Neuronal stem cell (in vitro differentiated cells): ENCODE measurements at regions not wholly inside any gene's neighbourhood (a gene's known extent, or its start where the extent isn't known, plus 50 kb on each side); places are given as distances from the start of the nearest gene placed in this dataset.

Experiments
- DNase-seq: peaks from one replicate; pipeline ENCODE4 v3.0.0-alpha.2; 2013; ENCODE audit warnings: low spot score
- H2AFZ ChIP-seq: one replicate; pipeline ENCODE4 v1.6.1; 2013; ENCODE audit warnings: mild to moderate bottlenecking, low read length, inconsistent platforms
- H2AK5ac ChIP-seq: 2 replicates; pipeline ENCODE4 v1.6.1; 2013; ENCODE audit warnings: low read depth, mild to moderate bottlenecking, inconsistent platforms, low read length, moderate library complexity, mixed read lengths
- H2BK120ac ChIP-seq: 2 replicates; pipeline ENCODE4 v1.6.1; 2013; ENCODE audit warnings: low read depth, mild to moderate bottlenecking, inconsistent platforms, low read length, moderate library complexity, mixed read lengths
- H2BK12ac ChIP-seq: one replicate; pipeline ENCODE4 v1.6.1; 2013; ENCODE audit warnings: low read length, inconsistent platforms
- H2BK15ac ChIP-seq: 2 replicates; pipeline ENCODE4 v1.6.1; 2013; ENCODE audit warnings: mild to moderate bottlenecking, low read length, inconsistent platforms, mixed read lengths
- H2BK5ac ChIP-seq: one replicate; pipeline ENCODE4 v1.6.1; 2013; ENCODE audit warnings: inconsistent platforms, mild to moderate bottlenecking, low read length, moderate library complexity
- H3K14ac ChIP-seq: one replicate; pipeline ENCODE4 v1.6.1; 2013; ENCODE audit warnings: low read length, inconsistent platforms
- H3K18ac ChIP-seq: 2 replicates; pipeline ENCODE4 v1.6.1; 2013; ENCODE audit warnings: low read length, inconsistent platforms
- H3K23ac ChIP-seq: 2 replicates; pipeline ENCODE4 v1.6.1; 2013; ENCODE audit warnings: low read depth, mild to moderate bottlenecking, mixed read lengths, low read length, inconsistent platforms; ENCODE audit not compliant: poor library complexity
- H3K27ac ChIP-seq: replicated peaks from 3 replicates; pipeline ENCODE4 v1.5.1; 2013; ENCODE audit warnings: low read length, inconsistent platforms
- H3K27me3 ChIP-seq, 3 experiments: 2 replicates each; pipeline ENCODE4 v1.6.1; 2013; ENCODE audit warnings: low read length in 3 of 3, mild to moderate bottlenecking in 2 of 3, inconsistent platforms in 1 of 3, low read depth in 1 of 3, mixed read lengths in 1 of 3, moderate library complexity in 1 of 3; ENCODE audit not compliant: control insufficient read depth in 3 of 3, insufficient read depth in 3 of 3
- H3K36me3 ChIP-seq, 2 donors: replicated peaks in 1 of 2; 2 replicates each; pipeline ENCODE4 v1.6.1; 2013; ENCODE audit warnings: low read length in 2 of 2; ENCODE audit not compliant: control insufficient read depth in 2 of 2, insufficient read depth in 2 of 2
- H3K4ac ChIP-seq: 2 replicates; pipeline ENCODE4 v1.6.1; 2013; ENCODE audit warnings: inconsistent platforms, mild to moderate bottlenecking, low read length, moderate library complexity
- H3K4me1 ChIP-seq, 2 donors: 1 replicate in 1 of 2; 2 replicates in 1 of 2; pipeline ENCODE4 v1.6.1; 2013; ENCODE audit warnings: low read length in 2 of 2, low read depth in 1 of 2; ENCODE audit not compliant: control insufficient read depth in 2 of 2, insufficient read depth in 1 of 2
- H3K4me2 ChIP-seq: one replicate; pipeline ENCODE4 v1.6.1; 2013; ENCODE audit warnings: mild to moderate bottlenecking, low read length, inconsistent platforms; ENCODE audit not compliant: insufficient read depth, poor library complexity, severe bottlenecking
- H3K4me3 ChIP-seq, 2 donors: 2 replicates each; pipeline ENCODE4 v1.5.1; 2013; ENCODE audit warnings: low read length in 2 of 2, mild to moderate bottlenecking in 2 of 2, inconsistent platforms in 1 of 2, moderate library complexity in 1 of 2
- H3K79me1 ChIP-seq: one replicate; pipeline ENCODE4 v1.6.1; 2013; ENCODE audit warnings: low read depth, mild to moderate bottlenecking, inconsistent platforms, low read length, moderate library complexity
- H3K9ac ChIP-seq: one replicate; pipeline ENCODE4 v1.6.1; 2013; ENCODE audit warnings: mild to moderate bottlenecking, low read depth, low read length, inconsistent platforms; ENCODE audit not compliant: poor library complexity
- H3K9me3 ChIP-seq, 2 donors: replicated peaks in 1 of 2; 2 replicates each; pipeline versions ENCODE3 to v1.6.1; 2013; ENCODE audit warnings: low read length in 2 of 2, mild to moderate bottlenecking in 2 of 2, inconsistent platforms in 1 of 2, low read depth in 1 of 2, mixed read lengths in 1 of 2, moderate library complexity in 1 of 2; ENCODE audit not compliant: control insufficient read depth in 2 of 2, insufficient read depth in 1 of 2
- H4K8ac ChIP-seq: one replicate; pipeline ENCODE4 v1.6.1; 2013; ENCODE audit warnings: low read depth, mild to moderate bottlenecking, inconsistent platforms, low read length, moderate library complexity
- H4K91ac ChIP-seq: one replicate; pipeline ENCODE4 v1.6.1; 2013; ENCODE audit warnings: low read length, low read depth, mild to moderate bottlenecking, inconsistent platforms; ENCODE audit not compliant: poor library complexity
- WGBS, 2 donors: extraction: QIAGEN DNeasy Blood & Tissue Kit; methylation state at CpG; one replicate each; pipeline ENCODE4 v1.1.7; 2013; ENCODE audit warnings: missing lambda C conversion rate in 2 of 2, mixed read lengths in 1 of 2; ENCODE audit not compliant: insufficient read length in 2 of 2, insufficient replicate concordance in 1 of 2; ENCODE audit errors: extremely low coverage in 2 of 2; 5-methylcytosine and 5-hydroxymethylcytosine counted together

DNA sequence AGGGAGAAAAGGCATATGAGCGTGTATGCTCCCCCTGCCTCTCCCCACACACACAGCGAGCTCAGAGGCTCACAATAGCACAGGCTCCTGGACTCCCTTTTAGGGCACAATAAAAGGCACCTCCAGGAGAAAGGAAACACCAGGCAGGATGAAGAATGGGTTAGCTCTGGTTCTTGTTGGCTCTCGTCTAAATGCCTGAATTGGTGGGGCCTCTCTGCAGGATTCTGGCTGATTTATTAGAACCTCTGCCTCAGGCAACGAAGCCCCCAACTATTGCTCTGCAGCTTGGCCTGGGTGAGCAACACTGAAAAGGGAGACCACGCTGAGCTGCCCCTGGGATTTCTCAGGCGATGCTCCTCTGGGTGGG lies 590.9 kb upstream of the PLXNA2 start:
- Histone ChIP-seq H3K27ac (peak overlapping the region; percentile 91), H2AFZ (peak overlapping the region; percentile 66), H4K8ac (no peak overlapping the region), H3K4me2 (no peak overlapping the region), H3K14ac (no peak overlapping the region), H3K36me3 (no peaks in the 10 kb centered on the region), H3K79me1 (no peaks in the 10 kb centered on the region), H3K23ac (no peak overlapping the region), H2AK5ac (no peak overlapping the region), H3K9me3 (no peaks in the 10 kb centered on the region), H3K4ac (no peak overlapping the region), H3K18ac (no peak overlapping the region), H3K4me1 (peaks cover 3 to 11% of the 10 kb centered on the region in 2 donors), H4K91ac (no peak overlapping the region), H2BK5ac (no peak overlapping the region), H2BK120ac (no peak overlapping the region), H2BK12ac (no peak overlapping the region), H2BK15ac (no peak overlapping the region), H3K9ac (no peak overlapping the region), H3K27me3 (no peaks in the 10 kb centered on the region), H3K4me3 (no peak overlapping the region)
- peak; percentile 29 for DNase-seq
- no CpG with 5 or more reads among the region's 6 CpGs for WGBS, 2 donors

DNA sequence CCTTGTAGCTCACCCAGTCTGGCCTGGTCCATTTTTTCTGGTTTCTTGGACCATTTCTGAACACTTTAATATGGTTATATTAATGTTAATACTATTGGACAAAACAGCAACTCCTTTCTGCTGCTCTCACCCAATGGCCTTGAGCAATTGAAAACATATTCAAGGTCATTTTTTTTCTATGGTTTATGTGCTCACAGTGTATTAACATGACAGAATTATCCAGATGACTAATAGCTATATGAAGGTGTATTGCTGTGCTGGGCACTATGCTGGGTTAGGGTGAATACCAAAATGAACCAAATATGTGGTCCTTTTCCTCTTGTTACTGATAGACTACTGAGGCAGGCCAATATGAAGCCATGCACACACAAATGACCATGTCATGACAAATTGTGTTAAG lies 591.6 kb upstream of the PLXNA2 start:
- H3K4me3 ChIP-seq: no peak overlapping the region
- H2BK120ac ChIP-seq: no peak overlapping the region
- no peak overlapping the region for H4K8ac ChIP-seq
- H3K4me2 ChIP-seq: no peak overlapping the region
- H3K14ac ChIP-seq: no peak overlapping the region
- H3K4me1 ChIP-seq: peaks cover 3 to 11% of the 10 kb centered on the region in 2 donors
- H3K36me3 ChIP-seq: no peaks in the 10 kb centered on the region
- peak overlapping the region; percentile 91 for H3K27ac ChIP-seq
- no peak for DNase-seq
- no peak overlapping the region for H3K18ac ChIP-seq
- no peak overlapping the region for H2BK15ac ChIP-seq
- H2AK5ac ChIP-seq: no peak overlapping the region
- H3K9me3 ChIP-seq: no peaks in the 10 kb centered on the region
- H2BK12ac ChIP-seq: no peak overlapping the region
- no peak overlapping the region for H2AFZ ChIP-seq
- H3K4ac ChIP-seq: no peak overlapping the region
- H3K9ac ChIP-seq: no peak overlapping the region
- no peak overlapping the region for H4K91ac ChIP-seq
- H3K23ac ChIP-seq: no peak overlapping the region
- H3K79me1 ChIP-seq: no peaks in the 10 kb centered on the region
- H2BK5ac ChIP-seq: no peak overlapping the region
- H3K27me3 ChIP-seq: no peaks in the 10 kb centered on the region

DNA sequence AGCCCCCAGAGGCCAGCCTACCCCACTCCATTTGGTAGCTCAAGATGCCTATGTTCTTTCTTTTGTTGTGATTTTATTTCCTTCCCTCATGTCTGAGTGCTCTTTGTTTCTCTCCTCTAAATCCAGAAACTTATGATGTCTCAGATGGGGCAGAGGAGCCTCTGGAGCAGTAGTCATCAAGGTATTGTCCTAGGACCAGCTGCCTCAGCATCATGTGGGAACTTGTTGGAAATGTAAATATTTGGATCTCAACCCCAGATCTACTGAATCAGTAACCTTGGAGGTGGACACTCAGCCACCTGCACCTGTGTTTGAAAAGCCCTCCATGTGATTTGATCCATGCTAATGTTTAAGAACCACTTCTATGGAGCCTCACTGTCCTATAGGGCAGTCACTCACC lies 593.1 kb upstream of the PLXNA2 start:
- Histone ChIP-seq H2BK120ac (no peak overlapping the region), H2AFZ (no peak overlapping the region), H3K4me3 (no peak overlapping the region), H3K4ac (no peak overlapping the region), H3K9me3 (no peaks in the 10 kb centered on the region), H3K9ac (no peak overlapping the region), H2BK15ac (no peak overlapping the region), H3K27me3 (no peaks in the 10 kb centered on the region), H3K27ac (no peak overlapping the region), H3K36me3 (no peaks in the 10 kb centered on the region), H3K79me1 (no peaks in the 10 kb centered on the region), H2BK12ac (no peak overlapping the region), H3K4me2 (no peak overlapping the region), H2BK5ac (no peak overlapping the region), H3K18ac (no peak overlapping the region), H4K8ac (no peak overlapping the region), H4K91ac (no peak overlapping the region), H3K4me1 (peaks cover 3 to 17% of the 10 kb centered on the region in 2 donors), H3K14ac (no peak overlapping the region), H2AK5ac (no peak overlapping the region), H3K23ac (no peak overlapping the region)
- no peak for DNase-seq

DNA sequence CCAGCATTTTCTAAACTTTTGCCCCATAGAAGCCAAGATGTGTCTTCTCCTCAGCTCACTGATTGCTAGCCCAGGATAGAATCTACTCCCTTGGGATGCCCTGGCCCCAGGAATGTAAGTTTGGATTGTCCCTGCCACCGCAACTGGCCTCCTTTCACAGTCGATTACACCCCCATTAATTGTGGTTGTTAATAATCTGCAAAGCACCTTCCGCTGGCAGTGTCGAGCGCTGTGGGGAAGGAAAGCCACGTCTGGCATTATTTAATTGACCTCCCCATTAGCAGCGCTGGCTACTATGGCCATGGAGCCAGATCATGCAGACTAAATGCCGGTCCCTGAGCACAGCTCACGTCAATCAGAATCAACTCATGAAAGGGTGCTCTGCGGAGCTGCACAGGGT lies 597.3 kb upstream of the PLXNA2 start:
- Histone ChIP-seq H2BK5ac (no peak overlapping the region), H3K14ac (no peak overlapping the region), H3K4me3 (no peak overlapping the region), H3K9me3 (no peaks in the 10 kb centered on the region), H3K18ac (no peak overlapping the region), H2BK15ac (no peak overlapping the region), H3K79me1 (no peaks in the 10 kb centered on the region), H2BK120ac (no peak overlapping the region), H4K8ac (no peak overlapping the region), H2BK12ac (no peak overlapping the region), H3K4me2 (no peak overlapping the region), H2AFZ (no peak overlapping the region), H3K27ac (no peak overlapping the region), H2AK5ac (no peak overlapping the region), H3K23ac (no peak overlapping the region), H3K9ac (no peak overlapping the region), H4K91ac (no peak overlapping the region), H3K4me1 (peaks cover 0 to 6% of the 10 kb centered on the region in 2 donors), H3K4ac (no peak overlapping the region), H3K27me3 (no peaks in the 10 kb centered on the region), H3K36me3 (no peaks in the 10 kb centered on the region)
- WGBS, 2 donors: no CpG with 5 or more reads among the region's 10 CpGs
- no peak for DNase-seq
